ENCODE measurements at regions not wholly inside any gene's neighbourhood (a gene's known extent, or its start where the extent isn't known, plus 50 kb on each side); places are given as distances from the start of the nearest gene placed in this dataset.

DNA sequence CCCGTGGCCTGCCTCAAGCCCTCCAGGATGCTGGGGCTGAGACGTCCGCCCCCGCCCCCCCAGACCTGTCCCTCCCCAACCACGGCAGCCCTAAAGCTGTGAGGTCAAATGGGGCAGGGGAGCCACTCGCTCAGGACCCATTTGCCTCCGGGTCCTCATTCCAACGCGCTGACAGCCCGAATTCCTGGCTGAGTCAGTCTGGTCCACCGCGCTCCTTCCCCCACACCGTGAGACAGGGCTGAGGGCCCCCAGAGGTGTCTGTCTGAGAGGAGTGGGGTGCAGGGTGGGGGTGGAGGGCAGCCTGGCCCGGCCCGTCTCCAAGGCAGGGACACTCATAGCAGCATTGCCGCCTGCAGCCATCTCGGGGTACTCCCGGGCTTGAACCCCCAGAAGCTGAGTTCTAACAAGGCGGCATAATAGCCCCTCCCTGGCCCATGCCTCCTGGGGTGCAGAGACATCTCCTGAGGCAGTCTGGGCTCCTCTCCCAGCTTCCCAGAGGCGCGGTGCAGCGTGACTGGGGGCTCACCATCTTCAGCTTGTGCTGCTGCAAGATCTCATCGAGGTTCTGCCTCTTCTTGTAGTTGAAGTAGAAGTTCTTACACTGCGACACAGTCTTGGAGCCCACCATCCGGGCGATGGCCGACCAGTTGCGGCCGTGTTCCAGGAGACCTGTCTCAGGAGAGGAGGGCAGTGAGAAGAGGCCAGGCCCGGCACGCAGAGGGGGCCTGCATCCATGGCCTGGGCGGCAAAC is 90.5 kb downstream of the RFLNA start:
- ATAC-seq (no peak), DNase-seq (no peak)
- Histone ChIP-seq H3K9me3 (no peaks in the 10 kb centered on the region), H3K27me3 (no peaks in the 10 kb centered on the region), H3K4me3 (no peak overlapping the region), H3K4me1 (peaks cover 2 to 51% (median 27%) of the 10 kb centered on the region in 4 donors), H3K36me3 (no peaks in the 10 kb centered on the region), H3K27ac (no peak overlapping the region)
- TF ChIP-seq, protein P1, sequence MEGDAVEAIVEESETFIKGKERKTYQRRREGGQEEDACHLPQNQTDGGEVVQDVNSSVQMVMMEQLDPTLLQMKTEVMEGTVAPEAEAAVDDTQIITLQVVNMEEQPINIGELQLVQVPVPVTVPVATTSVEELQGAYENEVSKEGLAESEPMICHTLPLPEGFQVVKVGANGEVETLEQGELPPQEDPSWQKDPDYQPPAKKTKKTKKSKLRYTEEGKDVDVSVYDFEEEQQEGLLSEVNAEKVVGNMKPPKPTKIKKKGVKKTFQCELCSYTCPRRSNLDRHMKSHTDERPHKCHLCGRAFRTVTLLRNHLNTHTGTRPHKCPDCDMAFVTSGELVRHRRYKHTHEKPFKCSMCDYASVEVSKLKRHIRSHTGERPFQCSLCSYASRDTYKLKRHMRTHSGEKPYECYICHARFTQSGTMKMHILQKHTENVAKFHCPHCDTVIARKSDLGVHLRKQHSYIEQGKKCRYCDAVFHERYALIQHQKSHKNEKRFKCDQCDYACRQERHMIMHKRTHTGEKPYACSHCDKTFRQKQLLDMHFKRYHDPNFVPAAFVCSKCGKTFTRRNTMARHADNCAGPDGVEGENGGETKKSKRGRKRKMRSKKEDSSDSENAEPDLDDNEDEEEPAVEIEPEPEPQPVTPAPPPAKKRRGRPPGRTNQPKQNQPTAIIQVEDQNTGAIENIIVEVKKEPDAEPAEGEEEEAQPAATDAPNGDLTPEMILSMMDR (IDR thresholded peaks at IDR 0.05): no peak
- TF ChIP-seq POLR2A (IDR thresholded peaks at IDR 0.05): no peak
- WGBS (ENCODE audit: insufficient coverage, low coverage, low lambda C conversion rate, missing lambda C conversion rate): 97% methylated on average over 10 of the region's 32 CpGs
- intact Hi-C loops (cut with DNase I): no loop called here

DNA sequence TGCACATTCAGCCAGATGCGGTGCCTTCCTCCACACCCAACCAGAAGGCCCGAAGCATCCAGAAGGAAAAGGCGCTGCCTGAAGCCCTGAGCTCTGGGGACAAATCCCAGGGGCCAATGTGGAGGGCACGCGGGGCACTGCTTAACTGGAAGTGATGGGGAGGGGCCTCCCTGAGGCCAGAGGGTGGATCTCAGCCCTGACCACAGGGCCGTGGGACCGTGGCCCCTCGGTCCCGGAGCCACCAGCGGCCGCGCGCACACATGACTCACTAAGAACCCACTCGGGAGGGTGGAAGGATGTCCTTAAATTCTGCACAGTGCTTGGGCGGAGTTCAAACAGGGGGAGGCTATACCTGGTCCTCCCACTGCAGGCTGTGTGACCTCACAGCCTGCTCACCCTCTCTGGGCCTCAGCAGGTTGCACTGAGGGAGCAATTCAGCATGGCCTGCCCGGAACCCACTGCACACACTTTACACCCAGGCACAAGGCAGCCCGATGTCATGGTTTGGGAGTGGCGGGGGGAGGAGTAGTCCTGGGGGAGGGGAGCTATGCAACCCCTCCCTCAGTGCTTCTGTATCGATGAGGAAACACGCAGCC is 89.5 kb downstream of the RFLNA start:
- H3K4me3 ChIP-seq: no peak overlapping the region
- peaks cover 0 to 3% (median 0%) of the 10 kb centered on the region in 4 donors for H3K36me3 ChIP-seq
- TF ChIP-seq, protein P1 (IDR thresholded peaks at IDR 0.05): no peak
- TF ChIP-seq POLR2A (IDR thresholded peaks at IDR 0.05): no peak
- no peak overlapping the region for H3K27ac ChIP-seq
- DNase-seq (no peak), ATAC-seq (no peak)
- WGBS (ENCODE audit: insufficient coverage, low coverage, low lambda C conversion rate, missing lambda C conversion rate): 92% methylated on average over 5 of the region's 20 CpGs
- intact Hi-C loops (cut with DNase I): no loop called here
- no peaks in the 10 kb centered on the region for H3K27me3 ChIP-seq
- no peaks in the 10 kb centered on the region for H3K9me3 ChIP-seq
- peaks cover 2 to 41% (median 20%) of the 10 kb centered on the region in 4 donors for H3K4me1 ChIP-seq

DNA sequence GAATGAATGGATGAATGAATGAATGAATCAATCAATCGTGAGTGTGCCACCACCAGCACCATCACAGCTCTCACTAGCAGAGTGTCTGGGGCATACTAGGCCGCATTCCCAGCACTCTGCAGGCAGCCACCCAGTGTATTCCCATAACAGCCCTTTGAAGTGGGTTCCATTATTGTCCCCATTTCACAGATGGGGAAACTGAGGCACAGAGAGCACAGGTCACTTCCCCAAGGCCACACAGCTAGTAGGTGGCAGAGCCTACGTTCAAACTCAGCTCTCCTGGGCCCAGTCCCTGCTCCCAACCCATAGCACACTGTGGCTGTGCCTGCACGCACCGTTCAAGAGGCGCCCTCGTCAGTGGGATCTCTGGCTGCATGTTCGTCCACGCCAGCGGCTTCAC is 88.1 kb downstream of the RFLNA start:
- Histone ChIP-seq H3K4me3 (no peak overlapping the region), H3K4me1 (peaks cover 2 to 32% (median 17%) of the 10 kb centered on the region in 4 donors), H3K36me3 (peaks cover 0 to 7% (median 0%) of the 10 kb centered on the region in 4 donors), H3K27me3 (no peaks in the 10 kb centered on the region), H3K27ac (no peak overlapping the region), H3K9me3 (no peaks in the 10 kb centered on the region)
- intact Hi-C loops (cut with DNase I): no loop called here
- DNase-seq (no peak), ATAC-seq (no peak)
- TF ChIP-seq POLR2A (IDR thresholded peaks at IDR 0.05): no peak
- TF ChIP-seq, protein P1 (IDR thresholded peaks at IDR 0.05): no peak
- whole genome bisulfite sequencing (ENCODE audit: insufficient coverage, low coverage, low lambda C conversion rate, missing lambda C conversion rate): 92% methylated on average over 3 of the region's 10 CpGs

DNA sequence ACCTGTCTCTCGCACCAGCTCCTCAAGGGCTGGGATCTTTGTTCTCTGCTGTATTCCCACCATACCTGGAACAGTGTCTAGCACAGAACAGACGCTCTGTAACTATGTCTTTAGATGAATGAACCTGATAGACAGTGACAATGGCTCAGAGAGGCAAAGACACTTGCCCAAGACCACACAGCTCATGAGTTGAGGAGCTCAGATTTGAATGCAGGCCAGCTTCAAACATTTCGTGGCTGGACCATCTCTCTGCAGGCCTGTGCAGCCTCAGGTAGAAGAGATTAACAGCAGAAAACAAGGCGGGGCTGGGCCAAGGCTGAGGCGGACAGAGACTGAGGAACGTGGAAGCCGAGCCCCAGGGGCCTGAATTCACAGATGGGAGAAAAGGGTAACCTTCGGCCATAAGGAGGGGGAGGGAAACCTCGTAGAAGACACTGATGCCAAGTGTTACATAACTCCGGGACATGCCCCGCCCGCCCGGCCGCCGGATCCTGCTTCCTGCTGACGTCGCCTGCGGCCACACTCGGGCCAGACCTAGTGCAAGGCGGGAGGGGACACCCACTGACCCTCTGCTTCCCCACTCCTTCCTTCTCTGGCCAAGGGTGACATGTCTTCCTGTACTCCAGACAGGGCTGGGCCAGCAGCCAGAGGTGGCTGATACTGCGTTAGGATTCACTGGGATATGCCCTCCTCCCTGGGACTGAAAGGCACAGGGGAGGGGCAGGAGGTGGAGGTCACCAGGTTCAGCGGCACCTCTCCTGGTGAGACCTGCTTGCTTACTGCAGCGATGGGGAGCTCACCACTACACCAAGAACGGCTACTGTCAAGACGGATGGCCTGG is 86.8 kb downstream of the RFLNA start:
- Histone ChIP-seq H3K9me3 (no peaks in the 10 kb centered on the region), H3K27me3 (no peaks in the 10 kb centered on the region), H3K4me3 (no peak overlapping the region), H3K36me3 (peaks cover 0 to 13% (median 4%) of the 10 kb centered on the region in 4 donors), H3K27ac (peak overlapping the region; percentile 7 to 48 (median 40)), H3K4me1 (peaks cover 0 to 21% (median 12%) of the 10 kb centered on the region in 4 donors)
- TF ChIP-seq POLR2A (IDR thresholded peaks at IDR 0.05): no peak
- TF ChIP-seq, protein P1 (IDR thresholded peaks at IDR 0.05): no peak
- WGBS (ENCODE audit: insufficient coverage, low coverage, low lambda C conversion rate, missing lambda C conversion rate): 28% methylated on average over 10 of the region's 25 CpGs
- DNase-seq (peak; percentile 92 to 95 (median 93)), ATAC-seq (peak; percentile 84 to 89 (median 86))
- intact Hi-C loops (cut with DNase I): no loop called here

Data from right lobe of liver (tissue), 6 donors.